SU-DHL-6 (cell line): ENCODE measurements at regions not wholly inside any gene's neighbourhood (a gene's known extent, or its start where the extent isn't known, plus 50 kb on each side); places are given as distances from the start of the nearest gene placed in this dataset.

Experiments used
- H2AFZ ChIP-seq: fragments of 200-600 bp; sonication (generic); 2 replicates; pipeline ENCODE4 v1.6.1; 2014; ENCODE audit warnings: low read depth, mild to moderate bottlenecking, moderate library complexity, mixed read lengths, antibody characterized with exemption, low read length; ENCODE audit not compliant: severe bottlenecking
- H3F3A ChIP-seq: fragments of 200-600 bp; shearing (Covaris generic); 2 replicates; pipeline ENCODE4 v1.6.0; 2016; ENCODE audit warnings: antibody characterized with exemption, mild to moderate bottlenecking; ENCODE audit not compliant: insufficient read depth
- H3K27ac ChIP-seq: fragments of 200-600 bp; sonication (generic); 2 replicates; pipeline ENCODE4 v1.5.1; 2016; ENCODE audit warnings: low read depth, mild to moderate bottlenecking, low read length, moderate library complexity, mixed read lengths
- H3K27me3 ChIP-seq: fragments of 200-600 bp; sonication (generic), shearing (Covaris generic); 2 replicates; pipeline ENCODE4 v1.6.0; 2014; ENCODE audit warnings: mild to moderate bottlenecking, low read length
- H3K36me3 ChIP-seq: fragments of 200-600 bp; sonication (generic); 2 replicates; pipeline ENCODE4 v1.6.1; 2014; ENCODE audit warnings: mild to moderate bottlenecking, low read length, mixed read lengths
- H3K4me2 ChIP-seq: fragments of 300-600, 200-600 bp; shearing (Covaris generic), sonication (generic); 2 replicates; pipeline ENCODE4 v1.6.0; 2014; ENCODE audit warnings: low read length, low read depth, mild to moderate bottlenecking; ENCODE audit not compliant: poor library complexity, severe bottlenecking
- H3K4me3 ChIP-seq: fragments of 200-600 bp; sonication (generic); 2 replicates; pipeline ENCODE4 v1.5.1; 2014; ENCODE audit warnings: antibody characterized with exemption, low read length, mild to moderate bottlenecking, mixed read lengths; ENCODE audit not compliant: insufficient read depth, poor library complexity, severe bottlenecking
- H3K79me2 ChIP-seq: fragments of 200-600 bp; sonication (generic); 2 replicates; pipeline ENCODE4 v1.6.1; 2014; ENCODE audit warnings: mild to moderate bottlenecking, low read length, moderate library complexity; ENCODE audit not compliant: insufficient read depth
- H3K9ac ChIP-seq: fragments of 200-600 bp; sonication (generic); 2 replicates; pipeline ENCODE4 v1.7.0; 2014; ENCODE audit warnings: mild to moderate bottlenecking, low read length
- H3K9me2 ChIP-seq: fragments of 200-600 bp; sonication (generic); replicated peaks from 2 replicates; pipeline ENCODE4 v1.6.1; 2014; ENCODE audit warnings: low read length; ENCODE audit not compliant: insufficient read depth
- H3K9me3 ChIP-seq: fragments of 200-600 bp; sonication (generic); 2 replicates; pipeline ENCODE4 v1.6.1; 2014; ENCODE audit warnings: low read length, mixed read lengths; ENCODE audit not compliant: insufficient read depth
- H4K20me1 ChIP-seq: fragments of 200-600 bp; sonication (generic); 2 replicates; pipeline ENCODE4 v1.6.1; 2014; ENCODE audit warnings: low read depth, mild to moderate bottlenecking, antibody characterized with exemption, low read length, moderate library complexity, mixed read lengths
- CTCF ChIP-seq: fragments of 200-600 bp; sonication (generic); IDR thresholded peaks from one replicate; pipeline ENCODE4 v1.5.1; 2017; ENCODE audit warnings: antibody characterized with exemption, mild to moderate bottlenecking, low read length, moderate library complexity; ENCODE audit not compliant: insufficient read depth, poor library complexity, severe bottlenecking
- EZH2phosphoT487 ChIP-seq: fragments of 200-600 bp; sonication (generic), shearing (Covaris generic); conservative IDR thresholded peaks from 2 replicates; pipeline ENCODE4 v1.6.1; 2018; ENCODE audit warnings: mild to moderate bottlenecking, antibody characterized with exemption, low read length, moderate library complexity, mixed read lengths

- H3K27ac ChIP-seq: 0 out of 2 replicates have a peak overlapping the region, but pooled peaks have one; percentile 2
- H3K36me3 ChIP-seq: no peaks in the 10 kb centered on the region
- H4K20me1 ChIP-seq: no peaks in the 10 kb centered on the region
- TF ChIP-seq CTCF (no peak), EZH2phosphoT487 (no peak)
- no peaks in the 10 kb centered on the region for H3K27me3 ChIP-seq
- H2AFZ ChIP-seq: peak overlapping the region; percentile 74
- H3K4me2 ChIP-seq: no peak overlapping the region
- no peaks in the 10 kb centered on the region for H3K79me2 ChIP-seq
- H3K9me3 ChIP-seq: peaks cover 6% of the 10 kb centered on the region; the same call in 1 of the 2 replicates
- H3K9me2 ChIP-seq: no peaks in the 10 kb centered on the region
- H3K4me3 ChIP-seq: no peak overlapping the region
- no peak overlapping the region for H3K9ac ChIP-seq
- peaks cover 29% of the 10 kb centered on the region for H3F3A ChIP-seq
Measured at GRCh38 chr3:177283983-177284382, 86.7 kb upstream of the TBL1XR1 start.

DNA sequence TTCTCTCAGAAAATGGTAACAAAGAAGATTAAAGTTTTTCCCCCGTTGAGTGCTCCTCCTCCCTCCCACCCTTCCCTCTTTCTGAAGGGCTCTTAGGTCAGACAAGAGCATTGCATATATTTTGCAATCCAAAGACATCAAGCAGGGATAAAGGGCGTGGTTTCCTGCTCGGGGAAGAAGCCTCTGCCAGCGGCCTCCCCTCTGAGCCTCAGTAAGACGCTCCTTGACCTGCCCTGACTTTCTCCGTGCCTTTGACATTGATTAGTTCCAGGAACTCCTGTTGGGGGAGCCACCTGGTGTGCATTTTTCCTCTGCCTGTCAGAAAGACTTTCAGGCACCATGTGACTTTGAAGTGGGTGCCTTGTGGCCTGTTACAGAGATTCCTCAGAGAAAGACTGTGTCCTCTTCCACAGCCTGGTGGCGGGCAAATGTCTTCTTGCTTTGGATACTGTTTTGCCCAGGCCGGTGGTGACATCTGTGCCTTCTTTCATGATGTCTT, 87.2 kb upstream of the TBL1XR1 start:
- no peaks in the 10 kb centered on the region for H4K20me1 ChIP-seq
- peaks cover 6% of the 10 kb centered on the region; the same call in 1 of the 2 replicates for H3K9me3 ChIP-seq
- TF ChIP-seq EZH2phosphoT487: no peak
- no peaks in the 10 kb centered on the region for H3K27me3 ChIP-seq
- 0 out of 2 replicates have a peak overlapping the region, but pooled peaks have one; percentile 2 for H3K27ac ChIP-seq
- H3K9me2 ChIP-seq: no peaks in the 10 kb centered on the region
- H3K4me2 ChIP-seq: no peak overlapping the region
- no peaks in the 10 kb centered on the region for H3K79me2 ChIP-seq
- H2AFZ ChIP-seq: peak overlapping the region; percentile 74
- no peak overlapping the region for H3K4me3 ChIP-seq
- peaks cover 26% of the 10 kb centered on the region for H3F3A ChIP-seq
- H3K36me3 ChIP-seq: no peaks in the 10 kb centered on the region
- no peak overlapping the region for H3K9ac ChIP-seq

GRCh38 chr3:177286034-177286433, 88.8 kb upstream of the TBL1XR1 start:
- no peaks in the 10 kb centered on the region for H3K9me2 ChIP-seq
- H4K20me1 ChIP-seq: no peaks in the 10 kb centered on the region
- H3K27ac ChIP-seq: no peak overlapping the region
- no peak overlapping the region for H3K4me2 ChIP-seq
- peaks cover 26% of the 10 kb centered on the region for H3F3A ChIP-seq
- TF ChIP-seq CTCF (no peak), EZH2phosphoT487 (no peak)
- 0 out of 2 replicates have a peak, but pooled peaks cover under 1% of the 10 kb centered on the region for H3K9me3 ChIP-seq
- no peaks in the 10 kb centered on the region for H3K79me2 ChIP-seq
- no peaks in the 10 kb centered on the region for H3K27me3 ChIP-seq
- H3K4me3 ChIP-seq: no peak overlapping the region
- no peak overlapping the region for H2AFZ ChIP-seq
- no peaks in the 10 kb centered on the region for H3K36me3 ChIP-seq
- H3K9ac ChIP-seq: no peak overlapping the region

DNA sequence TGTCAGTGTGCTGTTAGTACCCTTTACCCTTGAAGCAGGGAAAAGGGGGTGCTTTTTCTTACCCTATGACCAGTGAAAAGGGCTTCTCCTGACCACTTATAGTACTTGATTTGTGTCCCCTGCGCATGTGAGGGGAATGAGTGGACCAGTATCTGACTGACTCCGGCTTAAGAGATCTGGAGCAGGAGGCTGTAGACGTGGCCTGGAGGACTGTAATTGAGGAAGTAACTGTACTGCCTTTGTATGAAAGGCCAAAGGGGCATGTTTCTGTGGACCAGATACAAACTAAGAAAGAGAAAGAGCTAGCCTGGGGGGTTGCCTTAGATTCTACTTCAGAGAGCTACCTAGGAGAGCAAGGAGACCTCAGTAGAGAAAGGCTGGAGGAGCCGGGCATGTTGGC, 89.9 kb upstream of the TBL1XR1 start:
- Histone ChIP-seq H3K36me3 (no peaks in the 10 kb centered on the region), H3F3A (peaks cover 16% of the 10 kb centered on the region), H2AFZ (no peak overlapping the region), H3K79me2 (no peaks in the 10 kb centered on the region), H3K4me2 (no peak overlapping the region), H3K9me3 (no peaks in the 10 kb centered on the region), H3K9me2 (no peaks in the 10 kb centered on the region), H3K27ac (no peak overlapping the region), H3K9ac (no peak overlapping the region), H3K4me3 (no peak overlapping the region), H3K27me3 (no peaks in the 10 kb centered on the region), H4K20me1 (no peaks in the 10 kb centered on the region)
- no peak for TF ChIP-seq CTCF
- no peak for TF ChIP-seq EZH2phosphoT487
